ENCODE measurements at regions not wholly inside any gene's neighbourhood (a gene's known extent, or its start where the extent isn't known, plus 50 kb on each side); places are given as distances from the start of the nearest gene placed in this dataset.

GRCh38 chr7:123348690-123349089 lies 148.9 kb upstream of the SLC13A1 start:
- Histone ChIP-seq H3K36me3 (ENCODE audit: control insufficient read depth, insufficient read depth, low read length) (no peaks in the 10 kb centered on the region), H3K23ac (ENCODE audit: low read depth, low read length) (no peak overlapping the region), H3K4me1 (ENCODE audit: control insufficient read depth, insufficient read depth, low read length) (no peaks in the 10 kb centered on the region), H3K4me2 (ENCODE audit: low read depth, low read length) (no peak overlapping the region), H3K79me1 (ENCODE audit: low read depth in 1 of 2, low read length in 2 of 2) (no peaks in the 10 kb centered on the region), H2BK20ac (ENCODE audit: low read depth, low read length) (no peak overlapping the region), H2AFZ (replicated peaks; ENCODE audit: low read length, poor library complexity) (no peak overlapping the region), H3K56ac (ENCODE audit: extremely low read depth, insufficient read depth, low read length) (no peak overlapping the region), H2BK15ac (ENCODE audit: low read depth, low read length) (no peak overlapping the region), H4K5ac (ENCODE audit: low read depth, low read length) (no peak overlapping the region), H3K14ac (replicated peaks; ENCODE audit: low read depth, low read length) (no peak overlapping the region), H3K27ac (ENCODE audit: insufficient read depth, low read length) (no peak overlapping the region), H4K91ac (ENCODE audit: insufficient read depth, low read depth, low read length) (no peak overlapping the region), H3K18ac (ENCODE audit: low read depth, low read length) (no peak overlapping the region), H2BK5ac (ENCODE audit: low read depth, low read length, poor library complexity, severe bottlenecking) (no peak overlapping the region), H3K27me3 (ENCODE audit: control insufficient read depth, insufficient read depth, low read length) (no peaks in the 10 kb centered on the region), H2AK9ac (replicated peaks; ENCODE audit: low read depth, low read length, poor library complexity) (no peak overlapping the region), H3K4ac (ENCODE audit: low read depth, low read length) (no peak overlapping the region), H3K9me1 (ENCODE audit: insufficient read depth, low read length) (no peaks in the 10 kb centered on the region), H3K9me3 (ENCODE audit: control insufficient read depth, insufficient read depth, low read length) (peaks cover 2% of the 10 kb centered on the region; the same call in 1 of the 2 replicates), H3K9ac (ENCODE audit: low read depth, low read length) (no peak overlapping the region), H3K4me3 (ENCODE audit: insufficient read depth, low read depth, low read length) (no peak overlapping the region), H4K8ac (ENCODE audit: low read depth in 2 of 2, low read length in 2 of 2) (no peak overlapping the region), H2BK120ac (ENCODE audit: low read depth, low read length) (no peak overlapping the region), H4K20me1 (ENCODE audit: insufficient read depth, low read length) (no peaks in the 10 kb centered on the region), H2AK5ac (ENCODE audit: low read depth, low read length) (no peak overlapping the region)
- CTCF ChIA-PET, result no interaction called here
- ATAC-seq (ENCODE audit: low read depth) (no peak), DNase-seq (no peak)
- intact Hi-C loops (cut with micrococcal nuclease) (no loop called here), in situ Hi-C loops (cut with MboI; ENCODE audit: low sequenced_read_pairs) (no loop called here), dilution Hi-C loops (cut with HindIII; ENCODE audit: low sequenced_read_pairs, unreplicated experiment) (no loop called here)
- no CpG with 5 or more reads among the region's 1 CpG for WGBS, 2 experiments (ENCODE audit: extremely low coverage in 2 of 2, insufficient read length in 1 of 2)
- BruUV-seq (replicated peaks), result no TSS peak
- TF ChIP-seq ELK1 (IDR thresholded peaks at IDR 0.05; ENCODE audit: borderline replicate concordance, low read depth, low read length) (no peak), RCOR1 (IDR thresholded peaks at IDR 0.05; ENCODE audit: insufficient replicate concordance, low read length) (no peak), SMC3 (IDR thresholded peaks at IDR 0.05; ENCODE audit: low read depth, low read length) (no peak), NFE2L2 (IDR thresholded peaks at IDR 0.05; ENCODE audit: low read depth, low read length) (no peak), CTCF (conservative IDR thresholded peaks at IDR 0.05; ENCODE audit: low read depth, low read length) (no peak), BHLHE40 (IDR thresholded peaks at IDR 0.05; ENCODE audit: low read depth, low read length) (no peak), USF2 (IDR thresholded peaks at IDR 0.05; ENCODE audit: low read depth, low read length) (no peak), FOS (IDR thresholded peaks at IDR 0.05; ENCODE audit: low read depth, low read length) (no peak), RAD21 (IDR thresholded peaks at IDR 0.05; ENCODE audit: low read length) (no peak), MAFK (IDR thresholded peaks at IDR 0.05; ENCODE audit: low read depth, low read length) (no peak), MXI1 (IDR thresholded peaks at IDR 0.05; ENCODE audit: borderline replicate concordance, low read depth, low read length) (no peak), POLR2A (IDR thresholded peaks at IDR 0.05; ENCODE audit: low read depth, low read length) (no peak), CHD1 (IDR thresholded peaks at IDR 0.05; ENCODE audit: low read depth, low read length) (no peak), MAZ (IDR thresholded peaks at IDR 0.05; ENCODE audit: borderline replicate concordance, low read depth, low read length) (no peak), RFX5 (IDR thresholded peaks at IDR 0.05; ENCODE audit: low read depth, low read length) (no peak), CEBPB (IDR thresholded peaks at IDR 0.05; ENCODE audit: low read depth, low read length) (no peak)
- POLR2A ChIA-PET (ENCODE audit: unreplicated experiment), result no interaction called here
